Prostate gland (tissue), 2 donors: ENCODE measurements at regions not wholly inside any gene's neighbourhood (a gene's known extent, or its start where the extent isn't known, plus 50 kb on each side); places are given as distances from the start of the nearest gene placed in this dataset.

Source experiments
- DNase-seq: peaks from one replicate; pipeline ENCODE4 v3.0.0-alpha.2; 2019; ENCODE audit warnings: low spot score
- H3K27ac ChIP-seq, 2 donors: fragments of 200-600 bp; sonication (generic); 2 replicates each; pipeline ENCODE4 v1.5.1; 2017 to 2019
- H3K27me3 ChIP-seq: fragments of 200-600 bp; sonication (generic); replicated peaks from 2 replicates; pipeline ENCODE4 v1.5.1; 2019; ENCODE audit not compliant: insufficient read depth
- H3K36me3 ChIP-seq, 2 donors: fragments of 200-600 bp; sonication (generic); 1 replicate in 1 of 2; 2 replicates in 1 of 2; pipeline versions ENCODE4 v1.5.1 to v1.8.1; 2017 to 2019
- H3K4me1 ChIP-seq: fragments of 200-600 bp; sonication (generic); replicated peaks from 2 replicates; pipeline ENCODE4 v1.5.1; 2019
- H3K4me3 ChIP-seq, 2 donors: fragments of 200-600 bp; sonication (generic); 2 replicates each; pipeline ENCODE4 v1.5.1; 2017 to 2019
- H3K9me3 ChIP-seq: fragments of 200-600 bp; sonication (generic); 2 replicates; pipeline ENCODE4 v1.5.1; 2017
- CTCF ChIP-seq, 4 experiments: fragments of 200-600 bp in 2 of 4; fragments of 450-650 bp in 2 of 4; sonication (generic) in 2 of 4; IDR thresholded peaks; 1 replicate in 3 of 4; 2 replicates in 1 of 4; pipeline ENCODE4 v1.5.1; 2016 to 2019; ENCODE audit warnings: antibody characterized with exemption in 4 of 4, mild to moderate bottlenecking in 2 of 4, moderate library complexity in 2 of 4
- POLR2A ChIP-seq: fragments of 450-650 bp; IDR thresholded peaks from one replicate; pipeline ENCODE4 v1.6.1; 2016; ENCODE audit warnings: antibody characterized with exemption, mild to moderate bottlenecking
- POLR2AphosphoS5 ChIP-seq: sonication (generic); formaldehyde crosslinking; IDR thresholded peaks from one replicate; pipeline ENCODE4 v1.6.1; 2017; ENCODE audit warnings: antibody characterized with exemption
- WGBS: methylation state at CpG from one replicate; pipeline ENCODE4 v1.1.5; 2018; 5-methylcytosine and 5-hydroxymethylcytosine counted together
- intact Hi-C: fragments of 100-400 bp; cut with DNase I; formaldehyde crosslinking; loops from one replicate; pipeline ENCODE4 v1.14.2; 2022

DNA sequence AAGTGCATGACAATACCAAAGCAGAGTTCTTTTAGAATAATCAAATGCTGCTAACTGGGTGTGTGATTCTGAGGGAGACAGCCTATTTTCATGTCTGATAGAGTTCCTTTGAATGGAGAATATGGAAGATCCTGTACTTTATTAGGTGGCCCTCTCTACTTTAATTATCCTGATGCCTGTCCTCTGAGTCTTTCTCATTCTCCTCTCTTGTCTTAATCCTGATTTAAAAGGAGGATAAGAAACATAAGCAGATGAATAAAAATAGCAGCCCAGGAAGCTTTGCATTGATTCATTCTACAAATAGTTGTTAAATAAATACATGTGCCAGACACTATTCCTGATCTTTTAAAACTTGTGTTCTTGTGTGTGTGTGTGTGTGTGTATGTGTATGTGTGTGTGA is 387.3 kb downstream of the SPRY1 start:
- intact Hi-C loops, result no loop called here
- no peak for DNase-seq
- Histone ChIP-seq H3K9me3 (no peaks in the 10 kb centered on the region), H3K4me3 (no peak overlapping the region), H3K27ac (no peak overlapping the region), H3K4me1 (no peaks in the 10 kb centered on the region), H3K36me3 (no peaks in the 10 kb centered on the region), H3K27me3 (no peaks in the 10 kb centered on the region)
- TF ChIP-seq POLR2AphosphoS5 (no peak), POLR2A (no peak), CTCF (IDR thresholded peaks at IDR 0.05) (no peak)

- Histone ChIP-seq H3K36me3 (no peaks in the 10 kb centered on the region), H3K27ac (no peak overlapping the region)
- intact Hi-C loops, result no loop called here
These were observed 388.0 kb downstream of the SPRY1 start for GRCh38 chr4:123784626-123785025.

GRCh38 chr4:123785538-123785937 is 388.9 kb downstream of the SPRY1 start:
- intact Hi-C loops, result no loop called here
- Histone ChIP-seq H3K27me3 (no peaks in the 10 kb centered on the region), H3K4me3 (no peak overlapping the region), H3K27ac (peak overlapping the region in 1 of 2 donors; percentile 2), H3K36me3 (no peaks in the 10 kb centered on the region), H3K9me3 (no peaks in the 10 kb centered on the region), H3K4me1 (no peaks in the 10 kb centered on the region)
- WGBS, result 36% methylated on average over 3 of the region's 3 CpGs
- no peak for DNase-seq
- TF ChIP-seq POLR2AphosphoS5, result no peak
- no peak for TF ChIP-seq POLR2A
- no peak for TF ChIP-seq CTCF (IDR thresholded peaks at IDR 0.05)

More at GRCh38 chr4:123784626-123785025, 388.0 kb downstream of the SPRY1 start:
- TF ChIP-seq POLR2A (no peak), POLR2AphosphoS5 (no peak), CTCF (IDR thresholded peaks at IDR 0.05) (no peak)
- no peak for DNase-seq
- Histone ChIP-seq H3K4me1 (no peaks in the 10 kb centered on the region), H3K4me3 (no peak overlapping the region), H3K9me3 (no peaks in the 10 kb centered on the region), H3K27me3 (no peaks in the 10 kb centered on the region)

DNA sequence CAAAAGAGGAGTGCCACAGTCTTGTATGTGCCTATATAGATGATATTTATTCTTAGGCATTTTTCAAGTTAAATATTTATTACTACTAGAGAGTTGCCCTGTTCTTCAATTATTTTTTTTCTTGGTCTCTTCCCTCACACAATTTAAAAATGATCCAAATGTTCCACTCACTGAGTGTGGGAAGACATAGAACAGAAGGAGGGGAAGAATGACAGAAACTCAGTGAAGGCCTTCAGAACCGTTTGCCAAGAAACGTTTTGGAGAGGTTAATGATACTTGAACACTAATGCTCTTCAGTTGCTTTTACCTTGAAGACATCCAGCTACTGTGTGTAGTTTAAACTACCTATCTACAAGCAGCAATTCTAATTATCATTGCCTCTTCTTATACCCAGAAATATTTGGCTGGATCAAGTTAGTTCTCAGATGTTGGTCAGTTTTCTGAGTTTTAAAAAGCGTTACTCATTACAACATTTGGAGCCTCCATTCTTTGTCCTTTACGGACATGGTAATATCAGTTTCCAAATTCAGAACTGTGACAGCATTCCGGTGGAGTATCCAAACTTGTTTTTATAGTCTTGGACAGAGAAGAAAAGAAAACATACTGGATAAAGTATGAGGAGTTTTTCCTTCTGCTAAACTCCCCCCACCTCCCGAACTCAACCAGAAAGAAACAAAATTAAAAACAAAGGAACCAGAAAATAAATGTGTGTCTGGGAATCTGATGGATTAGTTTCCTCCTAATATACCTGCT is 389.7 kb downstream of the SPRY1 start:
- Histone ChIP-seq H3K36me3 (no peaks in the 10 kb centered on the region), H3K27ac (peak overlapping the region; percentile 1 to 2), H3K4me3 (no peak overlapping the region), H3K4me1 (no peaks in the 10 kb centered on the region), H3K27me3 (no peaks in the 10 kb centered on the region), H3K9me3 (no peaks in the 10 kb centered on the region)
- intact Hi-C loops, result no loop called here
- TF ChIP-seq POLR2A, result no peak
- no peak for TF ChIP-seq CTCF (IDR thresholded peaks at IDR 0.05)
- TF ChIP-seq POLR2AphosphoS5, result no peak
- 20% methylated on average over 6 of the region's 6 CpGs for WGBS
- no peak for DNase-seq

GRCh38 chr4:123786920-123787319 is 390.3 kb downstream of the SPRY1 start:
- no peak for DNase-seq
- Histone ChIP-seq H3K4me3 (no peak overlapping the region), H3K4me1 (no peaks in the 10 kb centered on the region), H3K36me3 (no peaks in the 10 kb centered on the region), H3K27ac (peak overlapping the region in 1 of 2 donors; percentile 1), H3K9me3 (no peaks in the 10 kb centered on the region), H3K27me3 (no peaks in the 10 kb centered on the region)
- TF ChIP-seq POLR2AphosphoS5 (no peak), CTCF (IDR thresholded peaks at IDR 0.05) (no peak)
- WGBS, result 71% methylated on average over 3 of the region's 3 CpGs
- intact Hi-C loops, result no loop called here
